ENCODE measurements at regions not wholly inside any gene's neighbourhood (a gene's known extent, or its start where the extent isn't known, plus 50 kb on each side); places are given as distances from the start of the nearest gene placed in this dataset.
A peak's percentile ranks its signal among the peaks of the same experiment; 100 is the strongest.
"Not testable (repeated sequence)": the region's sequence is repeated elsewhere in the genome, so short reads cannot be mapped to it uniquely, and the experiment has no call there.

- no peak for DNase-seq
Observed at GRCh38 chr3:56954125-56954524, 106.3 kb upstream of the SPATA12 start.

DNA sequence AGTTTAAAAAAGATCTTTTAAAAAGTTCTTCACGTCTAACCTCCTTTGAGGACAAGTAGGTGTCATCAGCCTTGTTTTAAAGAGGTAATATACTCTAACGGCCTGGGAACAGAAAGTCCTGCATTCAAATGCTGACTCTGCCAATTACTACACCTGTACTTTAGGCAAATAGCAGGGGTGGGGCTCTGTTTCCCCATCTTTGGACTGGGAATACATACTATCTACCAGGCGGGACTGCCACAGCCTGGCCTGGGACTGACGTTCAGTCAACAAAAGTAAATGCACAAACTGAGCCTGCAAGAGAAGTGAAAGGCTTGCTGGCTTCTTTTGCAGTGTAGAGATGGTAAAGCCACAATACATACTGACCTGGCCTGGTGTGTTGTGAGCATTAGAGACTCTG lies 107.6 kb upstream of the SPATA12 start:
- DNase-seq = no peak

DNA sequence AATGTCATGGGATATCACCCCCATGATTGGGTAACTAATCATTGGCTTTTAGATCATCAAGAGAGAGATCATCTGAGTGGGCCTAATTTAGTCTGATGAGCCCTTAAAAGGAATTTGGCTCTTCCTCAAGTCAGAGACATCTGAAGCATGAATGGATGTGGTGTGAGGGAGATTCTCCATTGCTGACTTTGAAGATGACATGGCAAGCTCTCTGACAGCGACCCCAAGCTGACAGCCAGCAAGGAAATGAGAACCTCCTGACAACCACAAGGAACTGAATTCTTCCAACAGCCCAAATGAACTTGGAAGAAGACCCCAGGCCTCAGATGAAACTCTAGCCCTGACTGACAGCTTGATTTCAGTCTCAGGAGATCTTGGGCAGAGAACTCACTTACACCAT lies 108.4 kb upstream of the SPATA12 start:
- no peak for DNase-seq

DNA sequence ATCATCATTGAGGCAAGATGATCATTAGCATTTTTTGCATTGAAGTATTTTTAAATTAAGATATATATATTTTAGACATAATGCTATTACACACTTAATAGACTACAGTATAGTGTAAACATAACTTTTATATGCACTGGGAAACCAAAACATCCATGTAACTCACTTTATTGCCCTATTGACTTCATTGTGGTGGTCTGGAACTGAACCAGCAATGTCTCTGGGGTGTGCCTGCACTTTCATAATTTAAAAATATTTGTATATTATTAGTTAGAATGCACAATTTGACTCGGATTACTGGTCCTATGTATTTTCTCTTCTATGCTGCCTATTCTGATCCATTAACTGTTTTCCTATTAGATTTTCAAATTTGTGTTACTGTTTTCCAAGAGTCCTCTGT lies 109.1 kb upstream of the SPATA12 start:
- DNase-seq = no peak

- DNase-seq = not testable (repeated sequence)
Observed at GRCh38 chr3:56945378-56945777, 115.1 kb upstream of the SPATA12 start.

DNA sequence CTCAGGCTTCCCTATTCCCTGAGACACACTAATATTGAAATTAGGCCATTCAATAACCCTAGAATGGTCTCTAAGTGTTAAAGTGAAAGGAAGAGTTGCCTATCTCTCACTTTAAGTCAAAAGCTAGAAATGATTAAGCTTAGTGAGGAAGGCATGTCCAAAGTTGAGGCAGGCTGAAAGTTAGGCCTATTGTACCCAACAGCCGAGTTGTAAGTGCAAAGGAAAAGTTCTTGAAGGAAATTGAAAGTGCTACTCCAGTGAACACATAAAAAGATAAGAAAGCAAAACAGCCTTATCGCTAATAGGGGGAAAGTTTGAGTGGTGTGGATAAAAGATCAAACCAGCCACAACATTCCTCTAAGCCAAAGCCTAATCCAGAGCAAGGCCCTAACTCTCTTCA lies 117.9 kb upstream of the SPATA12 start:
- DNase-seq = no peak

GRCh38 chr3:56940976-56941375 lies 119.5 kb upstream of the SPATA12 start:
- no peak for DNase-seq

DNA sequence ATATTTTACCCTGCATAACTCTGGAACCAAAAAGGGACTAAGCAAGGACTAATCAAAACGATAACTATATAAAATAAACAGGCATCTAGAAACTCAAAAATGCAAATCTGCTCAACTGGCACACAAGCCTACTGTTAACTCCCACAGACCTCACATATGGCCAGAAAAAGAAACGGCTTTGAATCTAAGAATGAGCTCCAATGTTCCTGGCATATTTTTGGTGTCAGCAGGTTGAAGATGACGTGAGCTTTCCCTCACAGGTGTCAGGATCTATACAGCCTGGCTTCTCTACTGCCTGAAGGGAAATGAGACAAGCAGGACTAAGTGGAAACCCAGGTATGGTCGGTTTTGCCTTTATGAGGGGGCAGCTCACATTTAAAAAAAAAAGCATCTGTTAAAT lies 120.1 kb upstream of the SPATA12 start:
- no peak for DNase-seq

DNA sequence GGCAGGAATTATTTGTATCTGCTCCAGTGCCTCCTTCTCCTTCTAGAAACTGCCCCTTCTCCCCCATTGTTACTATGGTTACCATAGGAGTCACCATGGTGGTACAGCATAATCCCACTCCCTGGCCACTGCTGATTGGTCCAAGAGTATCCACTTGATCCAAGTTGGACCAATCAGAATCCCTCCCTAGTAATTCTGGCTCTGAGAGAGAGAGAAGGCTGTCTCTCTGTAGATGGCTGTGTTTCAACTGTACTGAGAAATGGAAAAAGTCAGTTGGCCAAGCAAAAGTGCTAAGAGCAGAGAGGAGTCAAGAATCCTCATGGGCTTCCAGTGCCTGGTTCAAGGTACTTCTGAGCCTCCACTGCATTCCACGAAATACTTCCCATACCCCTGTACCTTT lies 120.6 kb upstream of the SPATA12 start:
- peak; percentile 83 for DNase-seq

- no peak for DNase-seq
Observed at GRCh38 chr3:56938530-56938929, 121.9 kb upstream of the SPATA12 start.

DNA sequence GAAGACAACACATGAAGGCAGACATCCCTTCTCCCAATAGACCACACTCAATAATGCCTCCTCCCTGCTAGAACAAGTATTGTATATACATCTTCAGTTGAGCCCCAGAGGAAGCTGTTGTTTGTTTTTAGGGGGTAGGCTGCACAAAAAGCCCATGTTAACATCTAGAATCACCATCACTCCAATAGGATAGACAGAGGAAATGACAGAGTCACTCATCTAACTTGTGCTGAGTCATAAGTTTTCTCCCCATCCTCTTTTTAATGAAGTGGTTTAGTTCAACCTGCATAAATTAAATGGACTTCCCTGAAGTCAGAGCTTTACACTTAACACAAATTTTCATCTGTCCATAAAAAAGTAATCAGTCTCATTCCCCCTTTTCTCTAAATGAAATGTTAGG lies 122.9 kb upstream of the SPATA12 start:
- no peak for DNase-seq

GRCh38 chr3:56935811-56936210 lies 124.7 kb upstream of the SPATA12 start:
- DNase-seq = no peak

DNA sequence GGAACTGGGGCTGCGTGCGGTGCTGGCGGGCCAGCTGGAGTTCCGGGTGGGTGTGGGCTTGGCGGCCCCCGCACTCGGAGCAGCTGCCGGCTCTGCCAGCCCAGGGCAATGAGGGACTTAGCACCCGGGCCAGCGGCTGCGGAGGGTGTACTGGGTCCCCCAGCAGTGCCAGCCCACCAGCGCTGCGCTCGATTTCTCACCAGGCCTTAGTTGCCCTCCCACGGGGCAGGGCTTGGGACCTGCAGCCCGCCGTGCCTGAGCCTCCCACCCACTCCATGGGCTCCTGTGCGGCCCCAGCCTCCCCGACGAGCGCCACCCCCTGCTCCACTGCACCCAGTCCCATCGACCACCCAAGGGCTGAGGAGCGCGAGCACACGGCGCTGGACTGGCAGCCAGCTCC lies 126.0 kb upstream of the SPATA12 start:
- DNase-seq = not testable (repeated sequence)

DNA sequence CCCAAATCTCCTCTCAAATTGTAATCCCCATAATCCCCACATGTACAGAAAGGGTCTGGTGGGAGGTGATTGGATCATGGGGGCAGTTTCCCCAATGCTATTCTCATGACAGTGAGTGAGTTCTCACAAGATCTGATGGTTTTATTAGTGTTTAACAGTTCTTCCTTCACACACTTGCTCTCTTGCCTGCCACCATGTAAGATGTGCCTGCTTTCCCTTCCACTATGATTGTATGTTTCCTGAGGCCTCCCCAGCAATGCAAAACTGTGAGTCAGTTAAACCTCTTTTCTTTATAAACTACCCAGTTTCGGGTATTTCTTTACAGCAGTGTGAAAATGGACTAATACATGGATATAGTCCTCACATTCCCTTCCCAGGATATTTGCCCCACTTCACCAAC lies 126.7 kb upstream of the SPATA12 start:
- no peak for DNase-seq

DNA sequence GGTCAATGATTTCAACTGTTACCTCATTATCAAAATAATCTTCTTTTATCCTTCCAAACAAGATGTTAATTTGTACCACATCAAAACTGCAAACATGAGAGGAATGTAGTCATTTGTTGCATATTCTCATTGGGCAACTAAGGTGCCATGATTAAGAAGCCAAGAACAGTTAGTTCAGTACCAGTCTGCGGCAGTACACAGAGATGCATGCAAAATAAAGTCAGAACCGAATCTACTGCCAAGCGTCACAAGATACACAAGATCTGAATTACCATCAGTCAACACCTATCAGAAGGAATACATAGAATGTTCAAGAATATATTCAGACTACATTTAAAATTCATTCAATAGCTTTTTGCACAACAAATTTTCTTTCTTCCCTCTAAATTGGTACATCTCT lies 127.6 kb upstream of the SPATA12 start:
- no peak for DNase-seq

- no peak for DNase-seq
Observed at GRCh38 chr3:56931836-56932235, 128.6 kb upstream of the SPATA12 start.

DNA sequence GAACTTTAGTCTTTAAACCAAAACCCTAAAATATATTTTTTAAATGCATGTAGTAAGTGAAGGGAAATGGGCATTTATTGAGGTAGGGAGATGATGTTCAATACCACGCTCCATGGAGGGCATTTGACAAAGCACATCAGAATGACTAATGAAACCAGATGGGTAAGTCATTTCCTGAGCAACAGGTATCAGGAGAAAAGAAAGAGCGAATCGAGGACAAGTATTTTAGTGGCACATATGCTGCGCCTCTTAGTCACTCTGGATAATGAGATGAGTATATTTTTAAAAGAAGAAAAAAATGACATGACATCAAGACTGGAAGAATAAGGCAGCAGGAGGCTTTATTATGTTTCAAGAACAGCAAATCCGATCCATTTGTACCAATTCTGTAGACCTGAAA lies 129.0 kb upstream of the ARHGEF3 start:
- no peak for DNase-seq

- no peak for DNase-seq
Observed at GRCh38 chr3:56929809-56930615, 128.3 kb upstream of the ARHGEF3 start.

DNA sequence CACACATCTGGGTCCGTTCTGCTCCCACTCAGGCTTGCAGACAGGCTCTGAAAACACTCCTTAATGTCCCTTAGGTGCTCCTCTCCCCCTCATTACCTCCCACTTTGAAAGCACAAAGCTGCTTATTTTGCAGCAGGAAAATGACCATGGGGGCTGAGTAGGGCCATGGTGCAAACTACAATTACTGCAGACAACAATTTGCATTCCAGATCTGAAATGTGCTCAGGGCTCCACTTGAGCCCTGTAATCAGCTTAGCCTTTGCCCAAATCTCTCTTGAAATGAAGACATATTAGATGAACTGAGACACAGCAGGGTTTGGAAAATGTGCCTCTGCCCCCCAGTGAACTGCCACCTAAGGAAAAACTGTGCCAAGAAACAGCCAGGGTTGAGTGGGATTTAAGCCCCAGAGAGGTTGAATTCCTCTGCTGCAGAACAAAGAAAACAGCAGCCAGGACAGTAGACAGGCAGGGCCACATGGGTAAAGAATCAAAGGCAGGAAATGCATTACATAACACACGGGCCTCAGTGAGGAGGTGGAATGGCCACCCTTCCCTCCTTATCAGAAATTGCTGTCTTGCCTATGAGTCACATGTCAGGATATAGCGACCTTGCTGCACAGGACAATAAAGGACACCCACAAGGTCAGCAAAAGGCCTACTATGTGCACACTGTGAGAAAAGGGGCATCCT lies 126.8 kb upstream of the ARHGEF3 start:
- peak; percentile 85 for DNase-seq

DNA sequence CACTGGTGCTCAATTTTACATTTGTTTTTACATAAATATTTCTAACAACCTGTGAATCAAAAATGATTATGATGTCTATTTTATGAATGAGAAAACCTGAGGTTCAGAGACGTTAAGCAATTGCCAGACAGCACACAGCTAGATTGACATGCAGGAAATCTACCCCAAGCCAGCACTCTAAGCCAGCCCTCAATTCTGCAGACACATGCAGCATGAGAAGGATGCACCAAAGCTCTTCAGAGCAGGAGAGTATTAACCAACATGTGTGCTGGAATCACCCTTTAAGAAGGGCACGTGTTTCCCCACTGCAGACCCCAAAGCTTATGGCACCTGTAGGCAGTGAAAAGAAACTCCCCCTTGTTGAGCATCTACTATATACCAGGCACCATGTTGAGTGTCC lies 126.1 kb upstream of the ARHGEF3 start:
- DNase-seq = no peak

- no peak for DNase-seq
Observed at GRCh38 chr3:56926947-56927282, 125.2 kb upstream of the ARHGEF3 start.

- no peak for DNase-seq
Observed at GRCh38 chr3:56926243-56926946, 124.6 kb upstream of the ARHGEF3 start.

- DNase-seq = not testable (repeated sequence)
Observed at GRCh38 chr3:56924700-56925099, 123.0 kb upstream of the ARHGEF3 start.
